Neuronal stem cell (in vitro differentiated cells): ENCODE measurements at regions not wholly inside any gene's neighbourhood (a gene's known extent, or its start where the extent isn't known, plus 50 kb on each side); places are given as distances from the start of the nearest gene placed in this dataset.

Experiments
- DNase-seq: peaks from one replicate; pipeline ENCODE4 v3.0.0-alpha.2; 2013; ENCODE audit warnings: low spot score
- H2AFZ ChIP-seq: one replicate; pipeline ENCODE4 v1.6.1; 2013; ENCODE audit warnings: mild to moderate bottlenecking, low read length, inconsistent platforms
- H2AK5ac ChIP-seq: 2 replicates; pipeline ENCODE4 v1.6.1; 2013; ENCODE audit warnings: low read depth, mild to moderate bottlenecking, inconsistent platforms, low read length, moderate library complexity, mixed read lengths
- H2BK120ac ChIP-seq: 2 replicates; pipeline ENCODE4 v1.6.1; 2013; ENCODE audit warnings: low read depth, mild to moderate bottlenecking, inconsistent platforms, low read length, moderate library complexity, mixed read lengths
- H2BK12ac ChIP-seq: one replicate; pipeline ENCODE4 v1.6.1; 2013; ENCODE audit warnings: low read length, inconsistent platforms
- H2BK15ac ChIP-seq: 2 replicates; pipeline ENCODE4 v1.6.1; 2013; ENCODE audit warnings: mild to moderate bottlenecking, low read length, inconsistent platforms, mixed read lengths
- H2BK5ac ChIP-seq: one replicate; pipeline ENCODE4 v1.6.1; 2013; ENCODE audit warnings: inconsistent platforms, mild to moderate bottlenecking, low read length, moderate library complexity
- H3K14ac ChIP-seq: one replicate; pipeline ENCODE4 v1.6.1; 2013; ENCODE audit warnings: low read length, inconsistent platforms
- H3K18ac ChIP-seq: 2 replicates; pipeline ENCODE4 v1.6.1; 2013; ENCODE audit warnings: low read length, inconsistent platforms
- H3K23ac ChIP-seq: 2 replicates; pipeline ENCODE4 v1.6.1; 2013; ENCODE audit warnings: low read depth, mild to moderate bottlenecking, mixed read lengths, low read length, inconsistent platforms; ENCODE audit not compliant: poor library complexity
- H3K27ac ChIP-seq: replicated peaks from 3 replicates; pipeline ENCODE4 v1.5.1; 2013; ENCODE audit warnings: low read length, inconsistent platforms
- H3K27me3 ChIP-seq, 3 experiments: 2 replicates each; pipeline ENCODE4 v1.6.1; 2013; ENCODE audit warnings: low read length in 3 of 3, mild to moderate bottlenecking in 2 of 3, inconsistent platforms in 1 of 3, low read depth in 1 of 3, mixed read lengths in 1 of 3, moderate library complexity in 1 of 3; ENCODE audit not compliant: control insufficient read depth in 3 of 3, insufficient read depth in 3 of 3
- H3K36me3 ChIP-seq, 2 donors: replicated peaks in 1 of 2; 2 replicates each; pipeline ENCODE4 v1.6.1; 2013; ENCODE audit warnings: low read length in 2 of 2; ENCODE audit not compliant: control insufficient read depth in 2 of 2, insufficient read depth in 2 of 2
- H3K4ac ChIP-seq: 2 replicates; pipeline ENCODE4 v1.6.1; 2013; ENCODE audit warnings: inconsistent platforms, mild to moderate bottlenecking, low read length, moderate library complexity
- H3K4me1 ChIP-seq, 2 donors: 1 replicate in 1 of 2; 2 replicates in 1 of 2; pipeline ENCODE4 v1.6.1; 2013; ENCODE audit warnings: low read length in 2 of 2, low read depth in 1 of 2; ENCODE audit not compliant: control insufficient read depth in 2 of 2, insufficient read depth in 1 of 2
- H3K4me2 ChIP-seq: one replicate; pipeline ENCODE4 v1.6.1; 2013; ENCODE audit warnings: mild to moderate bottlenecking, low read length, inconsistent platforms; ENCODE audit not compliant: insufficient read depth, poor library complexity, severe bottlenecking
- H3K4me3 ChIP-seq, 2 donors: 2 replicates each; pipeline ENCODE4 v1.5.1; 2013; ENCODE audit warnings: low read length in 2 of 2, mild to moderate bottlenecking in 2 of 2, inconsistent platforms in 1 of 2, moderate library complexity in 1 of 2
- H3K79me1 ChIP-seq: one replicate; pipeline ENCODE4 v1.6.1; 2013; ENCODE audit warnings: low read depth, mild to moderate bottlenecking, inconsistent platforms, low read length, moderate library complexity
- H3K9ac ChIP-seq: one replicate; pipeline ENCODE4 v1.6.1; 2013; ENCODE audit warnings: mild to moderate bottlenecking, low read depth, low read length, inconsistent platforms; ENCODE audit not compliant: poor library complexity
- H3K9me3 ChIP-seq, 2 donors: replicated peaks in 1 of 2; 2 replicates each; pipeline versions ENCODE3 to v1.6.1; 2013; ENCODE audit warnings: low read length in 2 of 2, mild to moderate bottlenecking in 2 of 2, inconsistent platforms in 1 of 2, low read depth in 1 of 2, mixed read lengths in 1 of 2, moderate library complexity in 1 of 2; ENCODE audit not compliant: control insufficient read depth in 2 of 2, insufficient read depth in 1 of 2
- H4K8ac ChIP-seq: one replicate; pipeline ENCODE4 v1.6.1; 2013; ENCODE audit warnings: low read depth, mild to moderate bottlenecking, inconsistent platforms, low read length, moderate library complexity
- H4K91ac ChIP-seq: one replicate; pipeline ENCODE4 v1.6.1; 2013; ENCODE audit warnings: low read length, low read depth, mild to moderate bottlenecking, inconsistent platforms; ENCODE audit not compliant: poor library complexity
- WGBS, 2 donors: extraction: QIAGEN DNeasy Blood & Tissue Kit; methylation state at CpG; one replicate each; pipeline ENCODE4 v1.1.7; 2013; ENCODE audit warnings: missing lambda C conversion rate in 2 of 2, mixed read lengths in 1 of 2; ENCODE audit not compliant: insufficient read length in 2 of 2, insufficient replicate concordance in 1 of 2; ENCODE audit errors: extremely low coverage in 2 of 2; 5-methylcytosine and 5-hydroxymethylcytosine counted together

DNA sequence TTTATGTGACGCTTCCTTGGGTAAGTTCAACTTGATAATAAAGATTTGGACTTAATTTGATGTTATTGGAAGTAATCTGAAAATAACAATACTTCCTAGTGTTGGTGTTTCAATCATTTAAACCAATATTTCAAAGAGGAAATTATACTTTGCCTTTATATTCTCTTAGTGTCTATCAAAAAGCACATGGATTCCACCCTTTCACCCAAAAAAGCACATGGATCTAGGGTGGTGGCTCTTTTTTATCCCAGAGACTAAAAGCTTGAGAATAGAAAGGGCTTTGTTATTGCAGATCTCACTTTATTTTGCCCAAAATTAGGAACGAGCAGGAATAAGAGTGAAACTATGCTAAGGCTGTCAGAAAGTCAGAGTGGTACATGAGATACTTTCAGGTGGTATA is 75.1 kb upstream of the RASGEF1B start:
- H3K23ac ChIP-seq = no peak overlapping the region
- DNase-seq = no peak
- no peak overlapping the region for H2BK5ac ChIP-seq
- H3K27ac ChIP-seq = no peak overlapping the region
- WGBS, 2 donors = no CpG with 5 or more reads among the region's 2 CpGs
- H3K4me3 ChIP-seq = no peak overlapping the region
- H3K9me3 ChIP-seq = no peaks in the 10 kb centered on the region
- H3K9ac ChIP-seq = no peak overlapping the region
- H3K4me1 ChIP-seq = peaks cover 2% of the 10 kb centered on the region in 2 donors
- H3K36me3 ChIP-seq = no peaks in the 10 kb centered on the region
- H2AFZ ChIP-seq = no peak overlapping the region
- no peak overlapping the region for H2AK5ac ChIP-seq
- H3K27me3 ChIP-seq = no peaks in the 10 kb centered on the region
- no peak overlapping the region for H3K18ac ChIP-seq
- no peaks in the 10 kb centered on the region for H3K79me1 ChIP-seq
- no peak overlapping the region for H2BK15ac ChIP-seq
- no peak overlapping the region for H4K91ac ChIP-seq
- H2BK12ac ChIP-seq = no peak overlapping the region
- no peak overlapping the region for H3K4me2 ChIP-seq
- no peak overlapping the region for H3K4ac ChIP-seq
- H3K14ac ChIP-seq = no peak overlapping the region
- no peak overlapping the region for H2BK120ac ChIP-seq
- H4K8ac ChIP-seq = no peak overlapping the region

DNA sequence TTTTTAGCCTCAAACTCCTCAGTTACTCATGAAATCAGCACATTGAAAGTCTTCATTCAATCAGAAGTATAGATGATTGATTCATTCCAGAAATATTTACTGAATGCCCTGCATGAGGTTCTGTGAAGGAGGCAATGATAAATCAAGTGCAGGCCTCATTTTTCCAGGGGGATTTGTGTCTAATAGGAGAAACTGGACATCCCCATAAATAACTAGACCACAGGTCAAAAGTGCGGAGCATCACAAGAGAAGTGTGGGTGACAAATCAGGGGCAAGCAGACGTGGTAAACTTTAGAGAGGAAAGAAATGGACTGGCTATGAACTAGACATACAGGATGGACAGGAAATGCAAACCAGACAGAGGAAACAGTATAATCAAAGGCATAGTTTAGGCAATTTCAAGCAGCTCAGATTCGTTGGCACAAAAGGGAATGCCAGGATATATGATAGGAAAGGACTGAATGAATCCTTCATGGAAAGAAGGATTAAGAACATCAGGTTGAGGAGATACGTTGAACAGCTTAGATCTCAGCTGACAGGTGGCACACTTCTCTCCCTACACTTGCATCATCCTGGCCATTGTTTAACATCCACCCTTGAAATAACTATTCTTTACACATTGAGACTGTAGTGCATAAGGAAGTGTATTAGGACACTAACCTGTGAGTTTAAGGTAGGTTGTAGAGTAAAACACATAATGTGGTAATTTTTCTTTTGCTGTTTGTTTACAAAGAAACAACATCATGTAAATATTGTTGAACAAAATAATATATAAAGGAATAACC is 69.6 kb upstream of the RASGEF1B start:
- Histone ChIP-seq H3K4ac (no peak overlapping the region), H3K9me3 (no peaks in the 10 kb centered on the region), H3K9ac (no peak overlapping the region), H3K4me2 (no peak overlapping the region), H2AFZ (no peak overlapping the region), H2BK5ac (no peak overlapping the region), H3K27ac (no peak overlapping the region), H3K4me3 (no peak overlapping the region), H4K8ac (no peak overlapping the region), H2BK15ac (no peak overlapping the region), H3K14ac (no peak overlapping the region), H3K36me3 (no peaks in the 10 kb centered on the region), H4K91ac (no peak overlapping the region), H2BK12ac (no peak overlapping the region), H3K18ac (no peak overlapping the region), H3K79me1 (no peaks in the 10 kb centered on the region), H3K27me3 (no peaks in the 10 kb centered on the region), H3K4me1 (no peaks in the 10 kb centered on the region), H2BK120ac (no peak overlapping the region), H2AK5ac (no peak overlapping the region), H3K23ac (no peak overlapping the region)
- WGBS, 2 donors = no CpG with 5 or more reads among the region's 4 CpGs
- no peak for DNase-seq

DNA sequence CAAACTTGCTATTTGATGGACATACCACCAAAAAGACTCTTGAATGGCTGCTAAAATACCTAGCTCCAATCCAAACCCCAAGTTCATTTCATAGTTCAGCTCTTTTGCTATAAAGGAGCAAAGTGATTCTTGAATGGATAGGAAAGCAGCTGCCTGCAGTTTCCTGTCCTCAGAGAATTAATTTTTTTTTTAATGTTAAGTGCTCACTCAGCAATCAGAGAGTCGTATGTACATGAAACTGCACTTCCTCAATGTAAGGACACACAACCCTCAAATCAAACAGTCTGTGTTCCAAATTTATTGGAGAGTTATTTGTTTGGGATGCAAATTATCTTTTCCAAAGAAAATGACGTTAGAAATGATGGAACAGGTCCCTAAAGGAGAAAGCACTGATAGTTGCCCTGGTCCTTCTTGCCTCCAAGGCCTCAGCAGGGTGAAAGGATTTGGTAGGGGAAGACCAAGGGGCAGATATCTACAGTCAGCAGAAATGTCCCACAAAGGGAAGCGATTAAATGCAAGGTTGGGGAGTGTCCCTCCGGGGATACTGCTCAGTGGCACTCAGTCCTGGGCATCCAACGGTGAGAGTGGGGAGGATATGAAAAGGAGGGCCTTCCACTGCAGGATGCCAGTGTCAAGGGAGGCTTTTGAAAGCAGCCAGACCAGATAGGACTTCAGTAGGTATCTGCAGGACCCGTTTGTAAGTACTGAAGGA is 67.2 kb upstream of the RASGEF1B start:
- no CpG with 5 or more reads among the region's 6 CpGs for WGBS, 2 donors
- no peak for DNase-seq

DNA sequence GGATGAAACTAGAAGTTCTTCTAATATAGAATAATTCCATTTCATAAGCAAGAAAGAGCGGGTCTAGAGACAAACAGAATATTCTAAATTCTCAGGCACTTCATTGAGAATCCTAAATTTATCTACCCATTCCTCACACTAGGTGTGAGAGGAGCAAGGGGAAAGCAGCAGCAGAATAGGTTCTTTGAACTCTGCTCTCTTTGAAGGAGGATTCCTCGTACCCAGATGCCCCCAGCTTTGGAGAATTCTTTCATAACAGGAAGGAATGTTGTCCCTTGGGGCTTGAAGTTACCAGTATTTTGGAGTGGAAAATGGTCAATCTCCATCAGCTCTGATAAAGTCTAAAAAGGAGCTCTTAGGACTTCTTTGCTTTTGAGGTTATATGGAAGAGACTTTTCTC is 59.7 kb upstream of the RASGEF1B start:
- Histone ChIP-seq H2AFZ (no peak overlapping the region), H3K4ac (no peak overlapping the region), H3K27ac (no peak overlapping the region), H4K91ac (no peak overlapping the region), H2BK5ac (no peak overlapping the region), H2BK120ac (no peak overlapping the region), H3K4me2 (no peak overlapping the region), H3K27me3 (no peaks in the 10 kb centered on the region), H3K9me3 (no peaks in the 10 kb centered on the region), H2BK12ac (no peak overlapping the region), H3K9ac (no peak overlapping the region), H3K79me1 (no peaks in the 10 kb centered on the region), H3K36me3 (no peaks in the 10 kb centered on the region), H3K18ac (no peak overlapping the region), H4K8ac (no peak overlapping the region), H3K4me1 (no peaks in the 10 kb centered on the region), H2BK15ac (no peak overlapping the region), H3K14ac (no peak overlapping the region), H2AK5ac (no peak overlapping the region), H3K4me3 (no peak overlapping the region), H3K23ac (no peak overlapping the region)
- DNase-seq = no peak
- WGBS, 2 donors = no CpG with 5 or more reads among the region's 2 CpGs

More for the DNA sequence above, 67.2 kb upstream of the RASGEF1B start:
- Histone ChIP-seq H3K4me2 (no peak overlapping the region), H3K23ac (no peak overlapping the region), H3K14ac (no peak overlapping the region), H4K8ac (no peak overlapping the region), H3K36me3 (no peaks in the 10 kb centered on the region), H2AFZ (no peak overlapping the region), H4K91ac (no peak overlapping the region), H3K18ac (no peak overlapping the region), H3K9ac (no peak overlapping the region), H3K9me3 (no peaks in the 10 kb centered on the region), H3K79me1 (no peaks in the 10 kb centered on the region), H3K27me3 (no peaks in the 10 kb centered on the region), H2AK5ac (no peak overlapping the region), H2BK15ac (no peak overlapping the region), H3K4me1 (no peaks in the 10 kb centered on the region), H3K4ac (no peak overlapping the region), H2BK12ac (no peak overlapping the region), H3K4me3 (no peak overlapping the region), H3K27ac (no peak overlapping the region), H2BK5ac (no peak overlapping the region), H2BK120ac (no peak overlapping the region)
